Dermis blood vessel endothelial cell (primary cell): ENCODE measurements at regions not wholly inside any gene's neighbourhood (a gene's known extent, or its start where the extent isn't known, plus 50 kb on each side); places are given as distances from the start of the nearest gene placed in this dataset.

Experiments
- DNase-seq: peaks from one replicate; pipeline ENCODE4 v3.0.0; 2010

DNA sequence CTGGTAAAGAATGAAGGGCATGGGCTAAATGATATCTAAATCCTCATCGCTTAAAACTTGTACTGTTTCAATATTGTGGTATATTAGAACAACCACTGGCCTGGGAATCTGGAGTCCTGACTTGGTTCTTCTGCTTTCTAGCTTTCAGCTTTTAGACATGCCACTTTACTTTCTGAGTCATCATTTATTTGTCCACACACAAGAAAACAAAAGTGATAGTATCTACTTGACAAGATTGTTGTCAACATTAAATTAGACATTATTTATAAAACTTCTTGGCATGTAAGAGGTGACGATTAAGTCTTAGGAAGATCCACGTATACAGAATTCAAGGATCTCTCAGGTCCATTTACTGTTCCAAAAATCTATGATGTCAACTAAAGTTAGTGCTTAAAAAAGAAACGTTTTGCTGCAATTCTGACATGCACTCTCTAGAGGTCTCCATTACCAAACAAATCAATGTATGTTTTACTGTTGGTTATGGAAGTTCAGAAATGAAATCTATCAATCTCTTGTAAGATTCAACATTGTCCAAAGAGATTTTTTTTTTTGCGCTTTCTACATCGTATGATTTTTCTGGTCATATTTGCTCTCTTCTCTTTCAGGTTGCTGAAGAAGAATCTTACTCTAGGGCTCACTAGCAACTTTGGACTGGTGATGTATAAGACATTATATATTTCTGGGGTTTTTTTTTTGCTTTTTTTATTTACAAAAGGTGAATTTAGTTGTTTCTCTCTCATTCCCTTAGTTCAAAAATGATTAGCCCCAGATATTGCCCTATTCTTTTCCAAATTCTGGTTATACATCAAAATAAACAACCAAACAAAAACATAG lies 53.6 kb upstream of the DYNC1I1 start:
- DNase-seq = peak; percentile 34

DNA sequence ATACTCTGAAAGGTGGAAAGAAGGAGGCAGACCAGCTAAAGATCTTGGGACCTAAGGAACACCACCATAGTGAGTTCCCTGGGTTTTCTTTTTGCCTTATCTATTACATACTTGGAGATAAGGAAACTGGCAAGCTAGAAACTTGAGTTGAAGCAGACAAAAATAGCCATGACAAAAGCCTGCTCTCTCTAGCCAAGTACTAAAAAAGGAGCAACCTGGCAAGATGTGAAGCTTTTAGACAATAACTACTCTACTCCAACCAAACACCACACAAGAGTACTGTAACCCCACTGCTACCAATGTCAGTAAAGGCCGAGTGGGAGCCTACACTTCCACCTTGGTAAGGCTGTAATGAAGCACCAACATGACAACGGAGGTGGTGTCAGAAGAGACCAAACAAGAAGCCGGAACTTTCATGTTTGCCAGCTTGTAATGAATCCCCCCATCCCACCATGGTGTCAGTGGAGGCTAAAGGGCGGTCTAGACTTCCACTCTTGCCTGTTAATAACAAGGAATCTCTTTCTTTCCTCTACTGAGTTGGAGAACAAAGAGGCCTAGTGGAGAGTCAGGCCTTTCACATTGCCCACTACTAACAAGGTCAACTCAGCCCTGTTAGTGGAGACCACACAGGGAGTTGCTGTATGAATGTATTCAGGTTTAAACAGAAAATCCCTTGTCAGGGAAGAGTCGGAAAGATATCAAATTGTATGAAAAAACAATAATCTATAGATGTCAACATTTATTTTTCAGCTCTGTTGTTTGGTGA lies 55.8 kb upstream of the DYNC1I1 start:
- DNase-seq = no peak

DNA sequence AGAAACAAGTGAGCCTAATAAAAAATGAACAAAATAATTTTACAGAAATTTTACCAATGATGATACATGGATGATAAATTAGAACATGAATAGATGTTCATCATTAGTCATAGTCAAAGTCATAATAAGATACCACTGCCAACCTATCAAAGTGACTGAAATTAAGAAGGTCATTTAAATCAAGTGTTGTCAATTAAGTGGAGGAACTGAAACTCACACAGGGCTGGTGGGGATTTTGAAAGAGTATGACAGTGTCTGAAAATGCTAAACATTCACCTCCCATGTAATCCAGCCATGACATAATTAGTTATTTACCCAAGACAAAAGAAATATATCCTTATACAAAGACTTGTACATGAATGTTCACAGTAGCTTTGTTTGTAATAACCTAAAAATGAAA lies 57.1 kb upstream of the DYNC1I1 start:
- DNase-seq = no peak

DNA sequence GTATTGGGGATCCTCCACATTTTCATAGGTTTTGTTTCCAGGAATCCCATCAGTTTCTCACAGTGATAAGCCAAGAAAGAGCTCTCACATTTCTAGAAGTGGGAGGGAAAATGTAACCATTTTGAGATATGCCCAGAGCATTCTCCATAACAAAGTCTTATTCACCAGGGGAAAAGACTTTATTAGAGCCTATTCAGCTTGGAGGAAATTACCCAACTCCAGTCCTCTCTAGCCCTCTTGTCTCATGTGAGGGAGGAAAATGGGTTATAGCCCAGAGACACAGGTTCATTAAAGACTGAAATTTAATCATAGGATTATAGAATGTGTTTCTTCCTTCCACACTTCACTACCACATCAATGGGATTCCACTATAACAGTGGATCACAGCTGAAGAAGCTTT lies 61.6 kb upstream of the DYNC1I1 start:
- DNase-seq = no peak

DNA sequence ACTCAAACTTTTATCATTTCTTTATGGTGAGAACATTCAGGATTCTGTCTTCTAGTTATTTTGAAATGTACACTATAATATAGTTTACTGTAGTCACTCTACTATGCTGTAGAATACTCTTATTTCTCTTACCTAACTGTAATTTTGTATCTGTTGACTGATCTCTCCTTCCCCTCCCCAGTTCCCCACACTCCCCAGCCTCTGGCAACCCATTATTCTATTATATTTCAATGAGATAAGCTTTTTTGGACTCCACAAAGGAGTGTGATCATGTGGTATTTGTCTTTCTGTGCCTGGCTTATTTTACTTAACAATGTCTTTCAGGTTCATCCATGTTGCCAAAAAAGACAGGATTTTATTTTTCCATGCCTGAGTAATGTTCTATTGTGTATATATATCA lies 71.4 kb upstream of the DYNC1I1 start:
- no peak for DNase-seq

DNA sequence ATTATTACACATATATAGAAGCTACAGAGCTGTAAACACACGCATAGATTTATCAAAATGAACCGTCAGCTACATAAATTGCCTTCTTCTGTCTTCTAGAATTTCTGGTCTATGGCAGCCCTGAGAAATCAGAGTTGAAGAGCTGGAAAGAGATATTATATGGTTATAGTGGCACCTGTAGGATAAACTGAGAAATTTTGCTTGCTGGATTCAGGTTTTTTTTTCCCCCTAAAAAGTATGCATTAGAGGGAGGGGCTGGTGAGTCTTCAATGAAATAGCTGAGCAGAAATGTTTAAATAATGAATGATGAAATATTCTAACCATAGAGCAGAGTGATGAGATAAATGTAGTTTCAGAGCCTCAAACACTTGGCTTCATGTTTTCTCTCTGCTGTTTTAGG lies 78.0 kb upstream of the DYNC1I1 start:
- DNase-seq = no peak

DNA sequence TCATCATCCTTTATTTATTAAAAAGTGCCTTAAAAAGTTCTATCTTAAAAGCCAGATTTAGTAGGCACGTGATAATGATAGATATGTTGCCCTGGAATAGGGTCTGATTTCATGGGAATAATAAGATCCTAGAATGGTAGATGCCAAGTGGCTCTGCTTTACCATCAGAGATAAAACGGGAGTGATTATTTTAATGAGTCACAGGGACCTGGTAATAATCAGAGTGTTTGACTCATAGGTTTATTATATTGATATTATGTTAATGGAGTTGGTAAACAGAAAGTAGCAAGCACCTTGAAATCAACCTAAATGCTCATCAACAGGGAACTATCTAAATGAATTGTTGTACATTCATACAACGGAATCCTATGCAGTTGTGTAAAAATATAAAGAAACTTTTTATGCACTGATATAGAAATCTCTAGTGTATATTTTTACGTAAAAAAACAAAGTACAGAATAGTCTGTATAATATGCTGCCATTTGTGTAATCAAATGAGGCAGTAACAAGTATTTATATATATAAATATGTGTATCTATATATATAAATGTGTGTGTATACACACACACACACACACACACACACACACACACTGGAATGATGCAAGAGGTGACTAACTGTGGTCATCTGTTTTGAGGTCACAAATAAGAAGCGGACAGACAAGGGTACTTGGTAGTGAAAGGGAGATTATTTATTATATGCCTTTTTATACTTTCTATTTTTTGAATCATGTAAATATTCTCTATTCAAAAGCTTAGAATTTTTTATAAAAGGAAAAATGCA lies 78.6 kb upstream of the DYNC1I1 start:
- DNase-seq = no peak

DNA sequence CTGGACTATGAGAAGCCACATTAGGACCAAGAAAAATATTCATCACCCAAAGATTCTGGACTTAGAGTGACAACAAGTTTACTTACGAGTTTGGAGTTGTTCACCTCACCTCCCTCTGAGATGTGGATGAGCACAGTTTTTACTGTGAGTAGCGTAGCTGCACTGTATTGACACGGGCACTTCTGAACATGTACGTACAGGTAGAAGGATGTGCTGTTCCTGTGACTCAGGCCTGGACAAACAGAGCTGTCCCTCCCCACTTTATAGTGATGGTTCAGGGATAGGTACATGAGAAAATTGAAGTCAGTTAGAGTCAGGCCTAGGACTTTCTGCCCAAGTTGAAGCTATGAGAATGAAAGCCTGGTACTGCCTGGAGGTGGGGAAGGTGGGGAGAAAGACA lies 80.9 kb upstream of the DYNC1I1 start:
- no peak for DNase-seq

DNA sequence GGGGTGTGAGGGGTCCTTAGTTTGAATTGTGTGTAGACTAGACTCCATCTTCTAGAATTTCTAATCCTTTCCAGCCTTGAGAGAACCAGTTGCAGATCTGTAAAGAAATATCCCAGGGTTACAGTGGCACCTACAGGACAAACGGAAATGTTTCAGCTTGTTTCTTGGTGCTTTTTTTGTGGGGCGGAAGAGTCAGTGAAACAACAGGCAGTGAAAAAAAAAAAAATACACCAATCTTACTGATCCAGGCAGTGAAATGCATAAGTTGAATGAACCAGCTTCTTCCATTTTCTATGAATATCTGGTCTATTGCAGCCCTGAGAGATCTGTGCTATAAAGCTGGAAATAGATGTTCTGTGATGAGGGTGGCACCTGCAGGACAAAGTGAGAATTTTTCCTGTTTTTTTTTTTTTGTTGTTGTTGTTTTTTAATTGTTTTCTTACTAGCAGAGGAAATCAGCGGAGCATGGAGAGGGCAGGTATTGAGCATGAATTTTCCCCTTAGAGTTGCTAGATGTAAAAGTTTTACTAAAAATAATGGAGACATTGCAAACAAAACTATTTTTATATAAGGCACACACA lies 81.9 kb upstream of the DYNC1I1 start:
- peak; percentile 59 for DNase-seq

DNA sequence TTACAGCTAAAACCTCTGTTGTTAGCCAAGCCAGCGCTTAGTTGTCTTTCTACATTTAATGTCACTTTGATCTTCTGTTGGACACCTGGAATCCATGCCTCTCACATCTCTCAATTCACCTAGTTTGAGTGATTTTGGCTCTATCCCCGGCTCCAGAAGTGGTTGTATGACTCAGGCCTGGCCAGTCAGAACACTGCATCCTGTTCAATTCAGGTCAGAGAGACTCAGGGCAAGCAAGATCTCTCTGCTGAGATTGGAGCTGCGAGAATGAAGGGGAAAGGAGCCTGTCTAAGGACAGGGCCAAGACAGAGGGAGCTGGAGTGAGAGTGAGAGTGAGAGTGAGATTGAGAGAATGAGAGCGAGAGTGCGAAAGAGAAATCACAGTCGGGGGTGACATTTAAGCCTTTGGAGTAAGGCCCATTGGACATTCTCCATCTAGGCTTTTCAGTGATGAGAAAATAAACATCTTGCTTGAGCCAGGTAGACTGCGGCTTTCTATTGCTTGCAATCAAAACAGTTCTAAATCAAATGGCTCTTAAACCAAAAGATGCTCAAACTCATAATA lies 83.3 kb upstream of the DYNC1I1 start:
- DNase-seq = peak; percentile 32

DNA sequence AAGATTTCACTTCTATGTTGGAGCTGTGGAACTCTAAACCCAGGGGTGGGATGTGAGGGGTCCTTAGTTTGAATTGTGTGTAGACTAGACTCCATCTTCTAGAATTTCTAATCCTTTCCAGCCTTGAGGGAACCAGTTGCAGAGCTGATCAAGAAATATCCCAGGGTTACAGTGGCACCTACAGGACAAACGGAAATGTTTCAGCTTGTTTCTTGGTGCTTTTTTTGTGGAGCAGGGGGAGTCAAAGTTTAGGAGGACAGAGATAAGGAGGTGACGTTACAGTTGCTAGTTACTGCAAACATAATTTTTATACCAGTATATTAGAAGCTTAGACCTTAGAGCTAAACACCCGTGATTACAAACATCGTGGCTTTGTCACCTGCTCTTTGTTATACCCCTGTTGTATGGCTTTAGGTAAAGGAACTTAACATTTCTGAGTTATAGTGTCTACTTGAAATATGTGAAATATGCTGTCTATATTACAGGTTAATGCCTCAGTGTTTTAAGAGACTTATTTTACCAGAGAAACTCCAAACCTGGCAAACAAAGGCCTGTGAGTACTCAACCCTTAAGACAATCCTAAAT lies 84.5 kb upstream of the DYNC1I1 start:
- DNase-seq = peak; percentile 45

DNA sequence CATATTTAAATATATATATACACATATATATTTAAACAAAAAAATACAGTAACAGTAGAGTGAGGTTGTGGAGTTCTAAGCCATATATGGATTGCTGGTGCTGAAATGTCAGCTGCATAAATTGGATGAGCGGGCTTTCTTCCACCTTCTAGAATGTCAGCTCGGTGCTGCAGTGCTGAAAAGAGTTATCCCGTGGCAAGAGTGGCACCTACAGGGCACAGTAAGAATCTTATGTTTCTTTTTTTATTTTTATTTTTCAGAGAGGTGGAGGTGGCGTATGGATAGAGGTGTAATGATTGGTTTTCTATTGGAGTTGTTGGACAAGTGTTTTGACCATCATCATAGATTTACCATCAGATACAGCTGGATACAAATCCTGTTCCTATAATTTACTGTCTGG lies 86.2 kb upstream of the DYNC1I1 start:
- peak; percentile 83 for DNase-seq

DNA sequence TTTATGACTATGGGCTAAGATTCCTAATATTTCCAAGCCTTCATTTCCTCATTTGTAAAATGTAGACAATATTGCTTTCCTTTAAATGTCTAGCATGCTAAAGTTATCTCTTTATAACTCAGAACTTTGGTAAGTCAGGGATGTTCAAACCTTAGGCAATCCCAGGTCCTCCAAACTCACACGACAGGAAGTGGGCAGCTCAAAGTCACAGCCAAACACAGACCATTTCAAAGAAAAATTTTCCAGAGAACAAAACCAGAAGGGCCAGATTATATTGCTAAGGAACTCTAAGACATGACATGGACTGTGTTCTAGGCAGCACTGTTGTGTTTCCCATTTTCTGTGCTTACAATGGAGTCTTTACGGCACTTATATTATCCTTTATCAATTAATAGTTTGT lies 87.8 kb upstream of the DYNC1I1 start:
- DNase-seq = no peak

DNA sequence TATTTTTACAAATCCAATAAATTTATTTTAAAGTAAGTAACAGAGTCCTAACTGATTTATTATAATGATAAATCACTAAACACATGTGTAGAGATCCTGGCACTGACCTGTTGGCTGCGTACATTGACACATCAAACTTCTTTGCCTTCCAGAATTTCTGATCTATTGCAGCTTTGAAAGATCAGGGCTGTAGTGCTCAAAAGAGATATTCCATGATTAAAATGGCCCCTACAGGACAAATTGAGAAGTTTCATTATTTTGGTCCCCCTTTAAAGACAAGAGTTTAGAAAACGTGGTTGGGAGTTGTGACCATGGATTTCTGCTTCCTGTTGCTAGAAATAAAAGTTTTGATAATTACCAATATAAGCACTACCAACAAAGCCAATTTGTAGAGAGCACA lies 87.7 kb upstream of the PDK4 start:
- DNase-seq = peak; percentile 73

DNA sequence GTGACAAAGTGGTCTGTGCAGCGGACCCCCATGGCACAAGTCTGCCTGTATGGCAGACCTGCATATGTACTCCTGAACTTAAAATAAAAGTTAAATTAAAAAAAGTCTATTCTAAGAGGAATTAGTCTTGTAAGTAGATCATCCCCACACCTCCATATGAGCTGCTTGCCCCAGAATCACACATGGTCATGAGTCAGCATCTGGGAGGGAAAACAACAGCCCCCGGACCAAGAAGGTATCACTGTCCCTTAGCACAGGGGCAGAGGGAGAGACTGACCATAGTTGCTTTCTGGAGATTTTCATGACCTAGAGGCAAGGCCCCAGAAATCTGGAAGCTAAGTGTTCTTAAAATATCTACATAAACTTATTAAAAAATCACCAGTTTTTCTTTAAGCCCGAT lies 86.6 kb upstream of the PDK4 start:
- DNase-seq = no peak

DNA sequence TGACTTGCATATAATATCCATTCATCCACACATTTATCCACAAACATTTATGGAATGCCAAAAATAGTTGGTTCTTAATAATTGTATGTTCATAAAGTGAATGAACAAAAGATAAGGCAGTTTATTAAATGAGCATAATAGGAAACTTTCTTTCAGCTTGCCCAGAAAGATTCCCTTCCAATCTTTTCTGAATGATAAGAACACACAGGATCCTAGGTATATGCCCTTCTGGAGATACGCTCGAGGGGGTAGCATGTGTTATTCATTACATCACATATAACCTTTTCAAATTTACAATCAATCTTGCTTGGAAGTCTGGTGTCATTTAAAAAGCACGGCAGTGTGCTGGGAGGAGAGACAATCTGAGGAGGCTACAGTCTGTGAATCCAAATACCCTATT lies 80.4 kb upstream of the PDK4 start:
- no peak for DNase-seq

DNA sequence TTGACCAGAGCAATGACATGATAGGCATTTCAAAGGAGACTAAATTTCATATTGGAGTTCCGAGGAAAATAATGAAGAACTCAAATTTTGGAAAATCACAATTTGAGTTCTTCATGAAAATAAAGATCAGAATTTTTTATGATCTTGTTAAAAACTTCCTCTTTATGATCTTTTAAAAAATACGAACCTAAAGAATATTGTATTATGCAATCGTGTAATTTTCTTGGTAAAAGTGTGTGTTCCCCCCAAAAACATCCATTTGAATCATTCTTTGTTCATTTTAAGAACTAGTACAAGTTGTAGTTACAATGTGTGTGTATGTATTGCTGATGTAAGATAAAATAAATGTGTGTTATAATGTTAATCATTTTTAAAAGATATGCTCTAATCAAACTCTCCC lies 79.3 kb upstream of the PDK4 start:
- DNase-seq = no peak

DNA sequence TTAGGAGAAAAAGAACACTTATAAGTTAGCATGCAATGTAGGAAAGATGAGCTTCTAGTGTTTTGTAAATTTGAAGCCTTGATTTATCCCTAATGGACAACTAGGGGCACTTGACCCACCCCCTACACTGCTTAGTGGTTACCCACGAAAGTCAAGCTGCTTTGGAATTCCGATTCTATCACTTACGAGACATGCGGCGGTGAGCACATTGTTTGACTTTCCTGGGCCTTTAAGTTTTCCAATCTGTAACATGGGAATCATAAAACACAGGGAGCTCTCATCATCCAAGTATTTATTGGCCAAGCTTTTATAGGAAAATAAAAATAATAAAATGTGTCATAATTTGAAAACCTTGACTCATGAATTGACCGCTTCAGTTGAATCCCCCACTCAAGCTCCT lies 78.7 kb upstream of the PDK4 start:
- no peak for DNase-seq

DNA sequence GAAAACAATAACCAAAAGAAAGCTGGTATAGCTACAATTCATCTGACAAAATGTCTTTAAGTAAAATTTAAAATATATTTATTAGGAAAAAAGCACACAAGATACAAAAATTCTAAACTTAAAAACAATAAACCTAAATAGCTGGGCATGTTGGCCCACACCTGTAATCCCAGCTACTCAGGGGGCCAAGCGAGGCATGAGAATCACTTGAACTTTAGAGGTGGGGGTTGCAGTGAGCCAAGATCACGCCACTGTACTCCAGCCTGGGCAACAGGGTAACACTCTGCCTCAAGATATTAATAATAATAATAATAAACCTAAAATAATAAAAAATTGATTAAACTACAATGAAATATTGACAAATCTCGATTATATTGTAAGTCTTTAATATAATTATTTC lies 77.8 kb upstream of the PDK4 start:
- no peak for DNase-seq

DNA sequence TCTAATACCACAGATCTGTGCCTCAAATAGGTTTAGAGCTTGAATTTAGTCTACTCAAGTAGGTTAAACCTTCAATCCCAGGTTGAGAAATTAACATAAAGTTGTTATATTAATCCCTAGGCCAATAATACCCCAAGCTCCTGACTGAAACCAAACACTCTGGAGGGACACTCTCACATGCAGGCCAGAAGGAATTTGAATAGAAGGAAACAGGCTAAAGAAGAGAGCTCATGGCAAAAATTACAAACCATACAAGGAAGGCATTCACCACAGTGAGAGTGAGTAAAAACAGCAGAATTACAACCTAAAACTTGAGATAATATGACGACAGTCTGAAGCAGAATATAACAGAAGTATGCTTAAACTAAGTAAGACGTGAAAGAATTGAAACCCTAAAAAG lies 76.1 kb upstream of the PDK4 start:
- no peak for DNase-seq

DNA sequence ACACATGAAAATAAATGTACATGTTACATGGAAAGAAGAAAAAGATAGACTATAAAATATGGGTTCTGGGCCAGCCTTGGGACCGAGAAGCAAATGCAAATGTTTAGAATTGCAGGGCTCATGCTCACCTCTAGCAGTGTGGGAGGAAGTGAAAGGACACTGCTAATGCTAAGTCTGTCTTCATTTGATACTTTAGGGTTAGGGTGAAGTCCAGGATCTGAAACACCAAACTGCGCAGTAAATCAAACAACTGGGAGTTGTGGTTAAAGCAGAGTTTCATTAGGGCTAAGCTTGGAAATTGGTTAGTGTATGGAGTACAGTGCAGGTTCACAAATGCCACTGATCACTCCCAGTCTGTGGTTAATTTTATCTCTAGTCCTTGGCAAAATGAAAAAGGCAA lies 73.2 kb upstream of the PDK4 start:
- DNase-seq = no peak

DNA sequence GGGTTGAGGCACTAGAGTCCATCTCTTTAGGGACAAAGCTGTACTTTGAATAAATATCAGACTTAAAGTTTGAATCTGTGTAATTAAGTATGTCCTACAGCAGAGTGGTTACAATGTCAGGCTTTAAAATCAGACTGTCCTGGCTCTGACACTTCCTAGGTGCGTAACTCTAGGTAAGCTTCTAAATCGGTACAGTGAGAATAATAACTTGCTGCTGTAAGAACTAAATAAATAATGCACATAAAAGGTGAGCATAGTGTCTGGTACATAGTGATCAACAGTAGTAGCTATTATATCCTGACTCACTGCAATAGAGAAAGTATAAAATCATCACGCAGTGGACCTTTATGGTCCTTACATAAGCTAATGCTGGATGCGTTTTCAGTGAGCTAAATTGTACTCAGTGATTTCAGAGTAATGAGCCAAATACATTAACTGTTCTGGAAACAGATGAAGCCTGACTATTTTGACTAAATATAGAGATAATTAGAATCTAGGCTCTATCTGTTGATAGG lies 72.2 kb upstream of the PDK4 start:
- no peak for DNase-seq
